OCI-LY7 (cell line): ENCODE measurements at regions not wholly inside any gene's neighbourhood (a gene's known extent, or its start where the extent isn't known, plus 50 kb on each side); places are given as distances from the start of the nearest gene placed in this dataset.

ENCODE experiments used
- EZH2phosphoT487 ChIP-seq: fragments of 200-600 bp; sonication (generic); IDR thresholded peaks from 2 replicates; pipeline ENCODE4 v1.6.1; 2018; ENCODE audit warnings: low read depth, borderline replicate concordance, mild to moderate bottlenecking, mixed run types, antibody characterized with exemption, low read length, moderate library complexity, mixed read lengths
- TF ChIP-seq, protein P1 (sequence below): fragments of 200-600 bp; sonication (generic); conservative IDR thresholded peaks from 2 replicates; pipeline ENCODE4 v1.5.1; 2014; ENCODE audit warnings: mild to moderate bottlenecking, antibody characterized with exemption, low read length, moderate library complexity, mixed read lengths

DNA sequence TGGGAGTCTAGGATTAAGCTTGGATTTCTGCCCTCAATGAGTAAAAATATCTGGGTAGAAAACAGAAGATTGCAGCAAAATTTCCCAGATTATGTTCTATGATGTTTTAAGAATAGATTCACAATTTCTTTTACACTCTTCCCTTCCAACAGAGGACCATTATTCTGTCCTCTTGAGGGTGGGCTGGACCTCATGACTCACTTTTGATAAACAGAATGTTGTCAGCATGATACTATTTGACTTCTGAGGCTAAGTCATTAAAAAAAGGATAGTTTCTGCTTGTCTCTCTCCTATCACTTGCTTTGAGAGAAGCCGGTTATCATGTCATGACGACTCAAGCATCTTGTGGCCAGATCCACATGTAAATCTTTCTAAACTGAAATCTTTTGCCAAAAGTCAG is 396.2 kb upstream of the CDIN1 start:
- TF ChIP-seq, protein P1, sequence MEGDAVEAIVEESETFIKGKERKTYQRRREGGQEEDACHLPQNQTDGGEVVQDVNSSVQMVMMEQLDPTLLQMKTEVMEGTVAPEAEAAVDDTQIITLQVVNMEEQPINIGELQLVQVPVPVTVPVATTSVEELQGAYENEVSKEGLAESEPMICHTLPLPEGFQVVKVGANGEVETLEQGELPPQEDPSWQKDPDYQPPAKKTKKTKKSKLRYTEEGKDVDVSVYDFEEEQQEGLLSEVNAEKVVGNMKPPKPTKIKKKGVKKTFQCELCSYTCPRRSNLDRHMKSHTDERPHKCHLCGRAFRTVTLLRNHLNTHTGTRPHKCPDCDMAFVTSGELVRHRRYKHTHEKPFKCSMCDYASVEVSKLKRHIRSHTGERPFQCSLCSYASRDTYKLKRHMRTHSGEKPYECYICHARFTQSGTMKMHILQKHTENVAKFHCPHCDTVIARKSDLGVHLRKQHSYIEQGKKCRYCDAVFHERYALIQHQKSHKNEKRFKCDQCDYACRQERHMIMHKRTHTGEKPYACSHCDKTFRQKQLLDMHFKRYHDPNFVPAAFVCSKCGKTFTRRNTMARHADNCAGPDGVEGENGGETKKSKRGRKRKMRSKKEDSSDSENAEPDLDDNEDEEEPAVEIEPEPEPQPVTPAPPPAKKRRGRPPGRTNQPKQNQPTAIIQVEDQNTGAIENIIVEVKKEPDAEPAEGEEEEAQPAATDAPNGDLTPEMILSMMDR, result no peak
- no peak for TF ChIP-seq EZH2phosphoT487
